GM12873 (cell line): ENCODE measurements at regions not wholly inside any gene's neighbourhood (a gene's known extent, or its start where the extent isn't known, plus 50 kb on each side); places are given as distances from the start of the nearest gene placed in this dataset.

Experiments used
- TF ChIP-seq, protein P1 (sequence below): IDR thresholded peaks from 2 replicates; pipeline ENCODE4 v1.5.1; 2012; ENCODE audit warnings: low read depth, mild to moderate bottlenecking, moderate library complexity, low read length, control low read depth; ENCODE audit not compliant: insufficient read depth; ENCODE audit errors: missing control alignments

DNA sequence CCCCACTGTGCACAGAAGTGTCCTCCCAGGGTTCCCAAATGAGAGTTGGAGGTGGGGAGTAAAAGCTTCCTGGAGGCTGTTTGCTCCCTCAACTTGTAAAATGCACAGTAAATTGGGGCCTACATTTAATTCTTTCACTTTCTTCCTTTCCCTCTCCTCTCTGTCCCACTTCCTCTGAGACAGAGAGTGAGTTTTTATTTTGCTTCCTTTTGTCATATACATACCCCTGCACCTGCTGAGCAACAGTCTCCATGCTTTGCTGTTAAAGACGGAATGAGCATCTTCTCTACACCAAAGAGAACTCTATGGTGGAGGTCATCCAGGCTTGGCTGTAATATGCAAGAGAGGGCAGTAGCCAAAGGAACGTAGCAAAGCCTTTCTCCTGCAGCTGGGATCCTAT, 79.3 kb upstream of the VAV3 start:
- TF ChIP-seq, protein P1, sequence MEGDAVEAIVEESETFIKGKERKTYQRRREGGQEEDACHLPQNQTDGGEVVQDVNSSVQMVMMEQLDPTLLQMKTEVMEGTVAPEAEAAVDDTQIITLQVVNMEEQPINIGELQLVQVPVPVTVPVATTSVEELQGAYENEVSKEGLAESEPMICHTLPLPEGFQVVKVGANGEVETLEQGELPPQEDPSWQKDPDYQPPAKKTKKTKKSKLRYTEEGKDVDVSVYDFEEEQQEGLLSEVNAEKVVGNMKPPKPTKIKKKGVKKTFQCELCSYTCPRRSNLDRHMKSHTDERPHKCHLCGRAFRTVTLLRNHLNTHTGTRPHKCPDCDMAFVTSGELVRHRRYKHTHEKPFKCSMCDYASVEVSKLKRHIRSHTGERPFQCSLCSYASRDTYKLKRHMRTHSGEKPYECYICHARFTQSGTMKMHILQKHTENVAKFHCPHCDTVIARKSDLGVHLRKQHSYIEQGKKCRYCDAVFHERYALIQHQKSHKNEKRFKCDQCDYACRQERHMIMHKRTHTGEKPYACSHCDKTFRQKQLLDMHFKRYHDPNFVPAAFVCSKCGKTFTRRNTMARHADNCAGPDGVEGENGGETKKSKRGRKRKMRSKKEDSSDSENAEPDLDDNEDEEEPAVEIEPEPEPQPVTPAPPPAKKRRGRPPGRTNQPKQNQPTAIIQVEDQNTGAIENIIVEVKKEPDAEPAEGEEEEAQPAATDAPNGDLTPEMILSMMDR: no peak

DNA sequence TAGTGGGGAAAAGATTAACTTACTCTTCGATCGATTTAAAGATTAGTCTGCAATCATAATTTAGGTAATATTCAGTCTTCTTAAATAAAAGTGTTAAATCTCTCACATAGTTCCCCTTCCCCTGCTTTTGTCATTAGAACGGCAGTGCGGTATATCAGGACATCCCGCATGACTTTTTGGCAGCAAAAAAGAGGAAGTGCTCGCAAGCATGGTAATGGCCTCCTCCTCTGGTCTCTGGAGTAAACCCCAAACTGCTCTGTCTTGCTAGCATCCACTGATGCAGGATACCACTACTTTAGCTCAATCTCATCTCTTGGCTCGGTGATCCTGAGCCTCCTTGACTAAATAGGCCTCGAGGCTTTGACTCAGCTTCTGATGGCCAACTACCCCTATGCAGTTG, 78.7 kb upstream of the VAV3 start:
- TF ChIP-seq, protein P1: no peak

DNA sequence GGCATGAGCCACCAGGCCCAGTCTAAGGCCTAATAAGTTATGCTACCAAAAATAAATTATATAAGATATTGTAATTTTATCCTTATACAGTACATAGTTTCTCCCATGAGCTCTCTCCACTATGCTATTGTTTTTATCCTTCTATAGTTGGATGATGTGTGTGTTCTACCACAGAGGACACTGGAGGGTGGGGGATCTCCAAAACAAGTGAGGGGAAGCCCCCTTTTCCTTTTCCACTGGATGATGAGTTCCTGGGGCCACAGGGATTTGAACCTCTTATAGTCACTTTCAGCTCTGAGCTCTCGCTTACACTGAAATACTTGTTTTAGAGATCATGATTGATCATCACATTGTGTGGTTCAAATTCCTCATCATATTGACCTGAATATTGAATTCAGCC, 77.6 kb upstream of the VAV3 start:
- TF ChIP-seq, protein P1: no peak

- TF ChIP-seq, protein P1: no peak
Measured at GRCh38 chr1:108041360-108042142, 76.6 kb upstream of the VAV3 start.

DNA sequence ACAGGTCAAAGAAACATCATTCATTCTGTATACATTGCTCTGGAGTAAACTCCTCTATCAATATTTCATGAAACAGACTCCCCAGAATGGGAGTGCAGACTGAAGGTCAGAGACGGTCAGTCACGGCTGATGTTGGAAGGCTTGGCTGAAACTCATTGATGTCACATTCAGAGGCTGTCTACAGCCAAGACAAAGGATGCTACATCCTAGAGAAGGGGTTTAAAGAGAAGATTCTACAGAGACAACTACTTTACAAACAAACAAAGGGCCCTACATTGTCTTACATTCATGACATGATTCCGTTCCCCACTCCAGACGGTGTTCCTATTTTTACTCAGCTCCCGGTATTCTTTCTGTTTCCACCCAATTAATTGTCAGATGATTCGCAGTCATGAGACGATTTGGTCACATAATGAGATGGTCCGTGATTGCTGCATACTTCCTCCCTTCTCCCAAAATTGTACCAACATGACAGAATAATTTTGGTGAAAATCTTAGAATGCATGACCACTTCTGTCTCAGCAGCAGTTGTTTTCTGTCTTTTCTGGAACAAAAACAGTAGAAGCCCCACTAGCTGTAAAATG, 73.8 kb upstream of the VAV3 start:
- TF ChIP-seq, protein P1: no peak

- TF ChIP-seq, protein P1: no peak
Measured at GRCh38 chr1:108036796-108037562, 72.0 kb upstream of the VAV3 start.

- TF ChIP-seq, protein P1: no peak
Measured at GRCh38 chr1:108034396-108034795, 69.4 kb upstream of the VAV3 start.
